Activated CD4-positive, alpha-beta T cell treated with anti-CD3 and anti-CD28 coated beads for 48 hours (primary cell): ENCODE measurements at regions not wholly inside any gene's neighbourhood (a gene's known extent, or its start where the extent isn't known, plus 50 kb on each side); places are given as distances from the start of the nearest gene placed in this dataset.
"Not testable (repeated sequence)": the region's sequence is repeated elsewhere in the genome, so short reads cannot be mapped to it uniquely, and the experiment has no call there.

ENCODE experiments used
- DNase-seq: peaks from one replicate; pipeline ENCODE4 v3.0.0-alpha.2; 2020

DNA sequence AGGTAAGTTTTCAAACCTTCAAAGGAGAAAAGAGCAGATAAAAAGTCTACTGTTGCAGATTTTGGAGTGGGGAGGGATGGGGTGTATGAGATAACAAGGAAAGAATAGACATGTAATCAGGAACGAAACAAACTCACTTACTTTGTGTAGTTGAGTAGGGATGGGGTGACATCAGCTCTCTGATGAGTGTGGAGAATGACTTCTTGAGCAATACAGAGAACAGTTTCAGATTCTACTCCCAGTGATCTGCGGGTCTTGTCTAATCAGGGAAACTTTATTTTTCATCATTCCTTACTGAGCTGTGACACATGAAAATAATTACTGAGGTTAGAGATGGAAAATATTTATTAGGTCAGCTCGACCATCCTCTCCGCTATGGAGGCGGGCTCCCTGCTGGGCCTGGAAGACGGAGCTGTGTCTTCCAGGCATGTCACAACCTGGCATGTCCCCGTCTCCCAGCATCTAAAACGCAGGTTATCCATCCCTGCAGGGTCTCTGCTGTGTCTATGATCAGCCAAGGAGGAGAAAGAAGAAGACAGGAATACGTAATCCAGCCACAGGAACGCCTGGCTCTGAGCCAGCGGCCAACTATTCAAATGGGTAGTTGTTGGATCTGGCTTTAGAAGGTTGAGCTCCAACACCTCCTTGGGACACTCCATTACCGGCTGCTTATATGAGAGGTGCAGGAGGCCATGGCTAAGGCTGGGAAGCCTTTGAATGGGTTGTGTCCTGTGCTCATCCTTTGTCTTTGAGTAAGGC, 99.0 kb upstream of the SATB2 start:
- DNase-seq, result no peak

GRCh38 chr2:199554026-199554425, 96.3 kb upstream of the SATB2 start:
- no peak for DNase-seq

- DNase-seq, result no peak
Observed at GRCh38 chr2:199552141-199552540, 94.4 kb upstream of the SATB2 start.

DNA sequence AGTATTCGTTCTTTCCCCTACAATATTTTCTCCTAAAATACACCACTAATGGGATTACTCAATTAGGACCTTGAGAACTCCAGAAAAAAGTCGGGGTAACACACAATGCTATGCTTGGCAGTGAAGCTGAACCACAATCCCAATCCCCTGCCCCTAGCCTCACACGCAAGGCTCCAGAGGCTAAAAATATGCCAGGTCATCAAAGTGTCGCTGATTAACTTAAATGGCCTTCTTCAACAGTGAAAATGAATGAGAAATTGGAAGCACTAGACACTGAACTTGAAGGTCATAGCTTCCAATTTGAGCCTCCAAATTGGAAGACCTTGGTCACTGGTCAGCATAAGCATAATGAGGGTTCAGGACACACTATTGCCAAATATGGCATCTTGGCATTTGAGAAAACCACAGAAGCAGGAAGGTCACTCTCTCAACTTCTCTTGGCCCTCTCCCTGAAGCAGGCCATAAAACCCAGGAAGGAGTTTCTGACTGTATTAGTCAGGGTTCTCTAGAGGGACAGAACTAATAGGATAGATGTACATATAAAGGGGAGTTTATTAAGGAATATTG, 86.0 kb upstream of the SATB2 start:
- DNase-seq, result no peak

DNA sequence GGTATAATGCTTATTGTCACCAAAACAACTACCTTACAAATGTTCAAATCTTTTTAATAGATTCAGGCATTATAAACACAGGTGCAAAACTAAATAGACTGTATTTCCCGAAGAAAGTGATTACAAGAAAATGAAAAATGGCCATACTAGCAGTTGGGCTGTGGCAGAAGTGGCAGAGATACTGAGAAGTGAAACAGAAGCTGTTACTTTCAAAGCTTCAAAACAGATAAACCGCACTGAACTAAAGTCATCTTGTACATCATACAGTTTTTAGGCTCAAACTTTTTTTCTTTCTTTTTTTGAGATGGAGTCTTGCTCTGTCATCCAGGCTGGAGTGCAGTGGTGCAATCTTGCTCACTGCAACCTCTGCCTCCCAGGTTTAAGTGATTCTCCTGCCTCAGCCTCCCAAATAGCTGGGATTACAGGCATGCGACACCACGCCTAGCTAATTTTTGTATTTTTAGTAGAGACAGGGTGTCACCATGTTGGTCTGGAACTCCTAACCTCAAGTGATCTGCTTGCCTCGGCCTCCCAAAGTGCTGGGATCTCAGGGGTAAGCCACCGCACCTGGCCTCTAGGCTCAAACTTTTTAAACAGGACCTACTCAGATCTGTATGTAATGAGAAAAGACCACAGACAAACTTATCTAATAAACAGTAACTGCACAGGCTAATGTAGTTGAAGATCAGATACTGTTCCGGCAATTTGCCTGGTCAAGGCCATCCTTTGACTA, 77.9 kb upstream of the SATB2 start:
- no peak for DNase-seq

DNA sequence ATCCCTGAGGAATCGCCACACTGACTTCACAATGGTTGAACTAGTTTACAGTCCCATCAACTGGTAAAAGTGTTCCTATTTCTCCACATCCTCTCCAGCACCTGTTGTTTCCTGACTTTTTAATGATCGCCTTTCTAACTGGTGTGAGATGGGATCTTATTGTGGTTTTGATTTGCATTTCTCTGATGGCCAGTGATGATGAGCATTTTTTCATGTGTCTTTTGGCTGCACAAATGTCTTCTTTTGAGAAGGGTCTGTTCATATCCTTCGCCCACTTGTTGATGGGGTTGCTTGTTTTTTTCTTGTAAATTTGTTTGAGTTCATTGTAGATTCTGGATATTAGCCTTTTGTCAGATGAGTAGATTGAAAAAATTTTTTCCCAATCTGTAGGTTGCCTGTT, 76.1 kb upstream of the SATB2 start:
- DNase-seq, result not testable (repeated sequence)

- DNase-seq, result no peak
Observed at GRCh38 chr2:199527071-199527470, 69.3 kb upstream of the SATB2 start.

GRCh38 chr2:199524689-199525574, 67.2 kb upstream of the SATB2 start:
- no peak for DNase-seq

GRCh38 chr2:199509403-199509802, 51.7 kb upstream of the SATB2 start:
- no peak for DNase-seq
